ENCODE measurements at regions not wholly inside any gene's neighbourhood (a gene's known extent, or its start where the extent isn't known, plus 50 kb on each side); places are given as distances from the start of the nearest gene placed in this dataset.

- Histone ChIP-seq H3K27ac (ENCODE audit: low read length) (no peak overlapping the region), H3K9me2 (replicated peaks; ENCODE audit: insufficient read depth, low read length) (no peaks in the 10 kb centered on the region), H3K9me3 (replicated peaks; ENCODE audit: insufficient read depth, low read length) (no peaks in the 10 kb centered on the region), H3K36me3 (replicated peaks; ENCODE audit: insufficient read depth, low read length) (no peaks in the 10 kb centered on the region), H3F3A (ENCODE audit: insufficient read depth, low read length) (peaks cover 16% of the 10 kb centered on the region), H2AFZ (ENCODE audit: low read length) (no peak overlapping the region), H3K4me1 (ENCODE audit: low read length) (peaks cover 16% of the 10 kb centered on the region), H3K27me3 (replicated peaks; ENCODE audit: insufficient read depth, low read length) (peaks cover 15% of the 10 kb centered on the region), H3K79me2 (ENCODE audit: low read length) (no peaks in the 10 kb centered on the region), H3K4me2 (ENCODE audit: low read depth, low read length) (no peak overlapping the region), H3K9ac (ENCODE audit: low read length) (no peak overlapping the region), H3K4me3 (ENCODE audit: low read length) (no peak overlapping the region), H4K20me1 (ENCODE audit: insufficient read depth, low read length) (no peaks in the 10 kb centered on the region)
- TF ChIP-seq EZH2 (optimal IDR thresholded peaks at IDR 0.05; ENCODE audit: low read depth, low read length) (no peak), EZH2phosphoT487 (IDR thresholded peaks at IDR 0.05; ENCODE audit: low read length) (no peak), CTCF (IDR thresholded peaks at IDR 0.05; ENCODE audit: low read length) (no peak)
- DNase-seq: no peak
Measured at GRCh38 chrX:118208481-118208880, 91.9 kb upstream of the KLHL13 start.

GRCh38 chrX:118211891-118212816, 95.5 kb upstream of the KLHL13 start:
- peak; percentile 38 for DNase-seq
- Histone ChIP-seq H3K4me3 (ENCODE audit: low read length) (peak overlapping the region; percentile 29), H2AFZ (ENCODE audit: low read length) (no peak overlapping the region)

GRCh38 chrX:118212817-118213183, 96.2 kb upstream of the KLHL13 start:
- H4K20me1 ChIP-seq (ENCODE audit: insufficient read depth, low read length): no peaks in the 10 kb centered on the region
- peak overlapping the region; percentile 35; the same call in 1 of the 2 replicates for H3K27ac ChIP-seq (ENCODE audit: low read length)
- no peaks in the 10 kb centered on the region for H3K36me3 ChIP-seq (replicated peaks; ENCODE audit: insufficient read depth, low read length)
- TF ChIP-seq CTCF (IDR thresholded peaks at IDR 0.05; ENCODE audit: low read length): no peak
- DNase-seq: peak; percentile 86
- peak overlapping the region; percentile 59 for H3K4me2 ChIP-seq (ENCODE audit: low read depth, low read length)
- H3K9me3 ChIP-seq (replicated peaks; ENCODE audit: insufficient read depth, low read length): no peaks in the 10 kb centered on the region
- H3K4me1 ChIP-seq (ENCODE audit: low read length): peaks cover 19% of the 10 kb centered on the region
- H3K4me3 ChIP-seq (ENCODE audit: low read length): peak overlapping the region; percentile 29
- no peaks in the 10 kb centered on the region for H3K9me2 ChIP-seq (replicated peaks; ENCODE audit: insufficient read depth, low read length)
- peaks cover 41% of the 10 kb centered on the region for H3K27me3 ChIP-seq (replicated peaks; ENCODE audit: insufficient read depth, low read length)
- no peak overlapping the region for H2AFZ ChIP-seq (ENCODE audit: low read length)
- no peaks in the 10 kb centered on the region for H3K79me2 ChIP-seq (ENCODE audit: low read length)
- peaks cover 17% of the 10 kb centered on the region for H3F3A ChIP-seq (ENCODE audit: insufficient read depth, low read length)
- no peak overlapping the region; the same call in 1 of the 2 replicates for H3K9ac ChIP-seq (ENCODE audit: low read length)

More at GRCh38 chrX:118211891-118212816, 95.5 kb upstream of the KLHL13 start:
- Histone ChIP-seq H3K4me1 (ENCODE audit: low read length) (peaks cover 19% of the 10 kb centered on the region), H3F3A (ENCODE audit: insufficient read depth, low read length) (peaks cover 17% of the 10 kb centered on the region), H3K9me2 (replicated peaks; ENCODE audit: insufficient read depth, low read length) (no peaks in the 10 kb centered on the region), H3K27ac (ENCODE audit: low read length) (peak overlapping the region; percentile 35; the same call in 1 of the 2 replicates), H3K79me2 (ENCODE audit: low read length) (no peaks in the 10 kb centered on the region), H3K27me3 (replicated peaks; ENCODE audit: insufficient read depth, low read length) (peaks cover 39% of the 10 kb centered on the region), H3K4me2 (ENCODE audit: low read depth, low read length) (peak overlapping the region; percentile 59), H3K9ac (ENCODE audit: low read length) (no peak overlapping the region; the same call in 1 of the 2 replicates), H3K36me3 (replicated peaks; ENCODE audit: insufficient read depth, low read length) (no peaks in the 10 kb centered on the region), H4K20me1 (ENCODE audit: insufficient read depth, low read length) (no peaks in the 10 kb centered on the region), H3K9me3 (replicated peaks; ENCODE audit: insufficient read depth, low read length) (no peaks in the 10 kb centered on the region)
- TF ChIP-seq EZH2 (optimal IDR thresholded peaks at IDR 0.05; ENCODE audit: low read depth, low read length): no peak
- TF ChIP-seq CTCF (IDR thresholded peaks at IDR 0.05; ENCODE audit: low read length): no peak
- TF ChIP-seq EZH2phosphoT487 (IDR thresholded peaks at IDR 0.05; ENCODE audit: low read length): no peak
